Forelimb muscle (tissue), 1 donor: ENCODE measurements at regions not wholly inside any gene's neighbourhood (a gene's known extent, or its start where the extent isn't known, plus 50 kb on each side); places are given as distances from the start of the nearest gene placed in this dataset.
"Not testable (repeated sequence)": the region's sequence is repeated elsewhere in the genome, so short reads cannot be mapped to it uniquely, and the experiment has no call there.

Experiments used
- DNase-seq: peaks from one replicate; pipeline ENCODE4 v3.0.0-alpha.2; 2013; ENCODE audit warnings: low read depth

DNA sequence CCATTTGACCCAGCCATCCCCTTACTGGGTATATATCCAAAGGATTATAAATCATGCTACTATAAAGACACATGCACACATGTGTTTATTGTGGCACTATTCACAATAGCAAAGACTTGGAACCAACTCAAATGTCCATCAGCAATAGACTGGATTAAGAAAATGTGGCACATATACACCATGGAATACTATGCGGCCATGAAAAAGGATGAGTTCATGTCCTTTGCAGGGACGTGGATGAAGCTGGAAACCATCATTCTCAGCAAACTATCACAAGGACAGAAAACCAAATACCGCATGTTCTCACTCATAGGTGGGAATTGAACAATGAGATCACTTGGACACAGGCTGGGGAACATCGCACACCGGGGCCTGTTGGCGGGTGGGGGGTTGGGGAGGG is 913.4 kb upstream of the DIAPH2 start:
- DNase-seq, result not testable (repeated sequence)

DNA sequence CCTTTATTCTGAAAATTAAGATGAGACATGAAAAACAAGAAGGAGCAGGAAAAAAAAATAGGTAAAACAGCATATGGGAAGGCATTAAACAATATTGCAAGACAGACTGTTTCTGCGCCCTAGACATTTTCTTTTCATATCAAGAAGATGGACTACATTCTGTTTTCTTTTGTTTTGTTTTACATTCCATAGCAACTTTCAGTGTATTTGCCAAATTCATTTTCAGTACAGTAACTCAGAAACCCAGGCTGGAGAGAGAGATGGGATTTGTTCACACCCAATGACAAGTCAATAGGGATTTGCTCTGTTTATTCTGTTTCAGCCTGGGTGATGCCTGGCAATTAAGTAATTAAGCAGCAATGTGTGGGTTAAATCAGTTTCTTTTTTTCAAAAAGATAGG is 892.8 kb upstream of the DIAPH2 start:
- DNase-seq, result peak; percentile 28

DNA sequence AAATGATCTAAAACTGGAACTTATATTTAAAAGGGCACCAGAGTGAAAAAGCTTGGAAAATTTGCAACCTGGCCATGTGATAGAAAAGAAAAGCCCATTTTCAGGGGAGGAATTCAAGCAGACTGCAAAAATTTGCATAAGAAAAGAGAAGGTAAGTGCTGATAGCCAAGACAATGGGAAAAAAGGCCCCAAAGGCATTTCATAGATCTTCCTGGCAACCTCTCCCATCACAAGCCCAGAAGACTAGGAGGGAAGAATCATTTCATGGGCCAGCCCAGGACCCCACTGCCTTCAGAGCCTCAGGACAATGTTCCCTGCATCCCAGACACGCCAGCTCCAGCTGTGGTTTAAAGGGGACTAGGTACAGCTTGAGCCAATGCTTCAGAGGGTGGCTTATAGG is 887.3 kb upstream of the DIAPH2 start:
- no peak for DNase-seq

GRCh38 chrX:95823796-95824195 is 860.8 kb upstream of the DIAPH2 start:
- DNase-seq, result no peak

GRCh38 chrX:95835223-95835622 is 849.4 kb upstream of the DIAPH2 start:
- no peak for DNase-seq

DNA sequence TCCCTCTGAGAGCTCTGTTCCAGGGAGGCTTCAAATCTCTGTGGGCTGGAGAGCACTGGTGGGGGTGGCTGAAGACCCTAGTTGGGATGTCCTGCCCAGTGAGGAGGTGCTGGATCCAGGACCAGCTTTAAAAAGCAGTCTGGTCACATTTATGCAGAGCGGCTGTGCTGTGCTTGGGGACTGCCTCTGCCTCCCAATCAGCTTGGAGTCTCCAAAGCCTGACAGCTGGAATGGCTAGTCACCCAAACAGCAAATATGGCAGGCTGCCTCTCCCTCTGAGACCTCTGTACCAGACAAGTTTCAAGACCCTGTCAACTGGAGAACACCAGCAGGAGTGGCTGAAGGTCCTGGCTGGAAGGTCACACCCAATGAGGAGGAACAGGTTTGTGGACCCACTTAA is 848.1 kb upstream of the DIAPH2 start:
- no peak for DNase-seq

DNA sequence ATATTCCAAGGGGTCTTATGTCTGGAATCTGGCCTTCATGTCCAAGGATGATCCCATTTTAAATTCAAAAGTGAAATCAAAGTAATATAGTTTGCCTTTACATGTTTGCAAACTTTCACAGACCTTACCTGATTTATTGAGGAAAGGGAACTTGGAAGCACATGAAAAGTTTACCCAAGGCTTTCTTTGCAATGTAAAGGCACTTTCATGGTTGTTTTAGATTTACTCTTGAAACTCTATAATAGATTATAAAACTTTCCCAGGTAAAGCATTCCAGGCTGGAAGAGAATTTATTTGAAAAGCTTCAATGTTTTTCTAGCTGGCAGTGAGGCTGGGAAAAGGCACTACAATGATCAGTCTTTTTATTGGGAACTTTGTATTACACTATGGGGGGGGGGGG is 842.8 kb upstream of the DIAPH2 start:
- DNase-seq, result no peak

DNA sequence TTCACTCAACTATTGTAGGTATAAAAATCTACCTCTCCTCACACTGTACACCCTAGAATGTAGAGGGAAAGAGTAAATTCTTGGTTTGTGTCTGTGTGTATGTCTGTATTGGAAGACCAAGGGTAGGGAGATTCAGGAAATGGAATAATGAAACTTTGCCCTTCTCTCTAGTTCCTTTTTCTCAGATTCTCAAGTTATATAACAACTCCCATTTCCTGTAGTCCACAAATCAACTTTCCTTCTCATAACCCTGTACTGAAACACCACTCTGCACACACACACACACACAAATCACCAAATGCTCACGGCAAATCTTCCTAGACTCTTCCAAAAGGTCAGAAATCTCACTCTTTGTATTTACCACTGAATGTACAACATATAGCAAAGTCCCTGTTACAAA is 824.5 kb upstream of the DIAPH2 start:
- DNase-seq, result no peak

DNA sequence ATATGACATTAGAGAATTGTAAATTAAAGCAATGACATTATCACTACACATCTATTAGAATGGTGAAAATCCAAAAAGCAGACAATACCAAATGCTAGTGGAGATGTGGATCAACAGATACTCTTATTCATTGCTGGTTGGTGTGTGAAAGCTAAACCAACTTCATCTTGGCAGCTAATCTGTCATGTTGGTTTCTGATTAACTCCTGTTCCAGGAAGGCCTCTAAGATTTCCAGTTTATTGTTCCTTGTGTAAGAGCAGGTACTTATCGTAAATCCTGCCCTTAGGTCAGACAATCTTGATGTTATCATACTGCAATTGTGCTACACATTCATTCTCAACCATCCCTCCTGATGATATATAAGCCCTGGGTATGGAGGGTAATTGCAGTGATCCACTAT is 809.0 kb upstream of the DIAPH2 start:
- no peak for DNase-seq

- DNase-seq, result no peak
Observed at GRCh38 chrX:95878874-95879273, 805.8 kb upstream of the DIAPH2 start.

DNA sequence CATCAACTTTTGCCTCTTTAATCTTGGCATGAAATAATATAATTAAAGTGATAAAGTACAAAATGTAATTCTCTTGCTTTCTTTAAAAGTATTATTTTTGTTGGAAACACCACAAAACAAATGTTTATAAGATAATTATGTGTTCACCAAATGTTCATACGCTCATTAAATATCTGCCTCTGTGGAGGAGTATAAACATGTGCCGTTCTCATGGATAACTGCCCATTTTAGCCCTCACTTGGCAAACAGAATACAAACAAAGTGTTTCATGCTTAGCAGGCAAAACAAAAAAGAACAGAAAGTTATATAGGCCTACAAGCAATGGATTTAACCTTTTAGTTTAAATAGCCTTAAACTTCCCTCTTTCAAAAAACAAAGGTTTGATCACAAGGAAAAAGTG is 800.5 kb upstream of the DIAPH2 start:
- no peak for DNase-seq

DNA sequence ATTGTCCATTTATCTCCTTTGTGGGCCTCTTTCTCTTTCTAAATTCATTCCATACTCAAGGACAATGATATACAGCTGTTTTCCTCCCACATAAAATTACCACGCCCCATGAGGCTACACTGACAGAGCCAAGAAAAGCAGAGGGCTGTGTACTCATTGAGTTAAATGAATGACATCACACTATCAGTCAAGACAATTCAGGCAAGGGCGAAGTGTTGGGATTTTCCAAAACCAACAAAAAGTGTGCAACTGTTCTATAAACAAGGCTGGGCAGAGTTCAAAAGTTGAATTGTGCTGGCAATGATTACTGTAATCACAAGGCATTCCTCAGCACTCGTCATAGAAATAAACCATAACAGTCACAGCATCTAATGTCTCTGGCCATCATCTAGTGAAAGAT is 799.6 kb upstream of the DIAPH2 start:
- peak; percentile 34 for DNase-seq

- no peak for DNase-seq
Observed at GRCh38 chrX:95889279-95889678, 795.4 kb upstream of the DIAPH2 start.

- DNase-seq, result no peak
Observed at GRCh38 chrX:95893636-95894035, 791.0 kb upstream of the DIAPH2 start.

- no peak for DNase-seq
Observed at GRCh38 chrX:95903490-95903889, 781.2 kb upstream of the DIAPH2 start.

GRCh38 chrX:95903975-95904374 is 780.7 kb upstream of the DIAPH2 start:
- no peak for DNase-seq

DNA sequence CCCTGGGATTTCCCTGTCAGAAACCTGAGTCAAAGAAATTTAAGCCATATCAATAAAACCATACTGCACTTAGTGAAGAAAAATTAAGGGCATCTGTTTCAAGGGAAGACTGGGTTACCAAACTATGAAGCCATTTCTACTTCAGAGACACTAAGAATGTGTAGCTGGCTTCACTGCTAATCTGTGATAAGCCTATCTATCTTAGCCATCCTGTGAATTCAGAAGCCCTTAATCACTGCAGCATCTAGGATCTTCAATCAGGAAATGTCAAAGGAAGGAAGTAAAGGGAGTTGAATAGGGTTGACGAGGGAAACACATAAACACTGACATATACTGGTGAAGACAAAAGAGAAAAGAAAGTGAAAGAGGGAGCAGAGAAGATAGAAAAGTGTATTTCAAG is 777.6 kb upstream of the DIAPH2 start:
- DNase-seq, result no peak

DNA sequence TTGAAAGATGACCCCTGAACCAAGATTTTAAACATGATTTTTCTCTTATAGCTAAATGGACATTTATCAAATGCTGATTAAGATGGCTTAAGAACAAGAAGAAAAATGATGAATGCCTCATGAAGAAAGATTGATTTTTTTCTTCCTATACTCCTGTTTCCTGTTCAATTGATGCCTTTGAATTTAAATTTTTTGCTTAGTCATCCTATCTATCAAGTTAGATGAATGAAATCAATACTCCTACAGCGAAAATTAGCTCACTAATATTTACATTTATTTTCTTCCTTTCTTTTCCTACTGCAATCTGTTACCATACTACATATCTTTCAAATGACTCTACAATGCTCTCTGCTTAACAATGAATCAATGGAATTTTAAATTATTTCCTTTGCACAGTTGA is 773.6 kb upstream of the DIAPH2 start:
- no peak for DNase-seq

GRCh38 chrX:95919605-95920004 is 765.0 kb upstream of the DIAPH2 start:
- no peak for DNase-seq

- no peak for DNase-seq
Observed at GRCh38 chrX:95945528-95945927, 739.1 kb upstream of the DIAPH2 start.

- DNase-seq, result no peak
Observed at GRCh38 chrX:95949588-95949987, 735.1 kb upstream of the DIAPH2 start.

- no peak for DNase-seq
Observed at GRCh38 chrX:95950679-95951078, 734.0 kb upstream of the DIAPH2 start.

DNA sequence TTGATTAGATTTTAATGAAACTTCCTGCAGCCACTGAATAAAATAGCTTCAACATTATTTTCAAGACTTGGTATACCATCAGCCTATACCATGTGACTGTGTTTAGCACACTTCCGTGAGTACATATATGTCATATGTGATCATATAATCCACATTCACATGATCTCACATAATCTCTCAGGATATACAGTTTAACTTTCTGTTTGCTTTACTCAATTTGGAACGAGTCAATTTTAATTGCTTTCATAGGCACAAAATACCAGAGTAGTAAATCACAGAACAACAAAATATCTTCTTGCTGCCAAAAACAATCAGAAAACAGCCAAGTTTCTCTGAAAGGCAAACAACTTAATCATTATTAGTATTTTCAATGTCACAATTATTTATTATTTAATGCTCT is 731.1 kb upstream of the DIAPH2 start:
- DNase-seq, result no peak

- DNase-seq, result no peak
Observed at GRCh38 chrX:95956745-95957144, 727.9 kb upstream of the DIAPH2 start.
